A673 (cell line): ENCODE measurements at regions not wholly inside any gene's neighbourhood (a gene's known extent, or its start where the extent isn't known, plus 50 kb on each side); places are given as distances from the start of the nearest gene placed in this dataset.

Experiments used
- EZH2 ChIP-seq: fragments of 200-600 bp; sonication (generic); IDR thresholded peaks from 2 replicates; pipeline ENCODE4 v1.6.1; 2017; ENCODE audit warnings: borderline replicate concordance, low read depth, mild to moderate bottlenecking, mixed read lengths, antibody characterized with exemption, low read length; ENCODE audit not compliant: poor library complexity, severe bottlenecking
- TF ChIP-seq, protein P1 (sequence below): fragments of 300-800, 200-600 bp; sonication (generic); conservative IDR thresholded peaks from 2 replicates; pipeline ENCODE4 v1.5.1; 2017; ENCODE audit warnings: low read depth, mild to moderate bottlenecking, antibody characterized with exemption, low read length, moderate library complexity, mixed read lengths

DNA sequence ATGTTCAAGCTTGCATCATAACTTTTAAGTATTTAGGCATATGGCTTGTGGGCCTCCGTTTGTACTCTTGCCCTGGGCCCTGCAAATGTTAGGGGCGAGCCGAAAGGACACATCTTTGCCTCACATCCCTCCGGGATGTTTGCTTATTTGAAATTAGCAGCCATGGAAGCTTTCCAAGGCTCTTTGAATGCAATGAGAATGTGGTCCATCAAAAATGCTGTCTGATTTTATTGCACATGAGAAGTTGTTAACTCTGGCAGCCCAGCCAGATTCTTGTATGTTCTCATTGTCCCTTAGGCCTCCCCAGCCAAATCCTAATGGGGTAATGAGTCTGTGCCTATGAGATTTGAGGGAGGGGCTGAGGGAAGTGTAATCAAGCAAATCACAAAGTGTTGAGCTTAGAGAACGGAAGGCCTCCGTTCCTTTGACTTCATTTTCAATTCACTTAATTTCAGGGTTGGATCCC is 261.2 kb upstream of the MARCKS start:
- no peak for TF ChIP-seq EZH2
- TF ChIP-seq, protein P1, sequence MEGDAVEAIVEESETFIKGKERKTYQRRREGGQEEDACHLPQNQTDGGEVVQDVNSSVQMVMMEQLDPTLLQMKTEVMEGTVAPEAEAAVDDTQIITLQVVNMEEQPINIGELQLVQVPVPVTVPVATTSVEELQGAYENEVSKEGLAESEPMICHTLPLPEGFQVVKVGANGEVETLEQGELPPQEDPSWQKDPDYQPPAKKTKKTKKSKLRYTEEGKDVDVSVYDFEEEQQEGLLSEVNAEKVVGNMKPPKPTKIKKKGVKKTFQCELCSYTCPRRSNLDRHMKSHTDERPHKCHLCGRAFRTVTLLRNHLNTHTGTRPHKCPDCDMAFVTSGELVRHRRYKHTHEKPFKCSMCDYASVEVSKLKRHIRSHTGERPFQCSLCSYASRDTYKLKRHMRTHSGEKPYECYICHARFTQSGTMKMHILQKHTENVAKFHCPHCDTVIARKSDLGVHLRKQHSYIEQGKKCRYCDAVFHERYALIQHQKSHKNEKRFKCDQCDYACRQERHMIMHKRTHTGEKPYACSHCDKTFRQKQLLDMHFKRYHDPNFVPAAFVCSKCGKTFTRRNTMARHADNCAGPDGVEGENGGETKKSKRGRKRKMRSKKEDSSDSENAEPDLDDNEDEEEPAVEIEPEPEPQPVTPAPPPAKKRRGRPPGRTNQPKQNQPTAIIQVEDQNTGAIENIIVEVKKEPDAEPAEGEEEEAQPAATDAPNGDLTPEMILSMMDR, result no peak
